ENCODE measurements at regions not wholly inside any gene's neighbourhood (a gene's known extent, or its start where the extent isn't known, plus 50 kb on each side); places are given as distances from the start of the nearest gene placed in this dataset.
"Not testable (repeated sequence)": the region's sequence is repeated elsewhere in the genome, so short reads cannot be mapped to it uniquely, and the experiment has no call there.

DNA sequence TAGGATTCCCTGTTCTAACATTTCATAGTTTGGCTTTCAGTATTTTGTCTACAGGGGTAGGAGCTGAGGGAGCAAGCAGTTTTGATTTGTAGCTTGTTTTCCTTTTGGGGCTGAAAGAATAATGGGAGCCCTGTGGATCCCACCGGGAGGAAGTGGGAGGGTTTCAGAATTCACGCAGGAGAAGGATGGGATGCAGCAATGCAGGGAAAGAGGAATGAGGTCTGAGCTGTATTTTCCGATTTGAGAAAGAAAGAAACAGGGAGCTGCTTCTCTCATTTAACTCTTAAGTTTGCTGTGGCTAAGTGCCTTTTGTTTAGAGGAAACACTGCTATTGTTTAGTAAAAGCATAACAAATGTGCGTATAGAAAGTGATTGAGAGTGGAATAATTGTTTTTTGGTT lies 141.0 kb downstream of the ADCYAP1 start:
- DNase-seq (ENCODE audit: low spot score), result no peak

DNA sequence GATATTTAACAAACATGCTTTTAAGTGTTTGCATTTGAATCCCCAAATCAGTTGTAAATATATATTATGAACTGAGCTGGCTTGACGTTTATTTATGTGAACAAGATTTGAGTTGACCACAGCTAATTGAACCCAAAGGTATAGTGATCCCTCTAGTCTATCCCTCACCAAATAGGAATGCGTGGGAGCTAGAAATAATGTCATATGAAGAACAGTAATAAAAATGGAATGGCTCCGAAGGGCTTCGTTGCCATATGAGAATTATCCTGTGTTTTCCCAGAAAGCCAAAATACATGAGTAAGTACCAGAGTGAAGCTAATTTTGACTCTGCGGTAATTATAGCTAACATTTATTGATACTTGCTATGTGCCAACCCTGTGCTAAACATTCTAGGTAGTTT lies 142.7 kb downstream of the ADCYAP1 start:
- no peak for DNase-seq (ENCODE audit: low spot score)

DNA sequence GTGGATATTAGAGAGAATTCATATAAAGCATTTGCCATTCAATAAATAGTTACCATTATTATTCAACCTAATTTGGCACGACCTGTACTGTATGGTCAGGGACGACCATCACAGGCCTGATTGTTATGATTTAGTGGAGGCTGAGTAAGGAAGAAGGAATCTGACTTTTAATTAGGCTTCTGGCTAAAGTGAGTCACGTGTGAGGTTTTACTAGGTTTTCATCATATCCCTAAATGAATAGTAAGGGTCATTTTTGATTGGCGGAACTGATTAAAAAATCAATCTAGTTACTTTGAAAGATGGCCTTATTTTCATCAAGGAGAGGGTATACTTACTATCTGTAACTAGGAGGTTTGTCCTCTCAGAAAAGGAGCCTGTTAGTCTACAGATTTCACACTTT lies 143.4 kb downstream of the ADCYAP1 start:
- DNase-seq (ENCODE audit: low spot score), result no peak

- DNase-seq (ENCODE audit: low spot score), result no peak
Measured at GRCh38 chr18:1049173-1049572, 144.5 kb downstream of the ADCYAP1 start.

- DNase-seq (ENCODE audit: low spot score), result no peak
Measured at GRCh38 chr18:1050012-1050657, 145.5 kb downstream of the ADCYAP1 start.

DNA sequence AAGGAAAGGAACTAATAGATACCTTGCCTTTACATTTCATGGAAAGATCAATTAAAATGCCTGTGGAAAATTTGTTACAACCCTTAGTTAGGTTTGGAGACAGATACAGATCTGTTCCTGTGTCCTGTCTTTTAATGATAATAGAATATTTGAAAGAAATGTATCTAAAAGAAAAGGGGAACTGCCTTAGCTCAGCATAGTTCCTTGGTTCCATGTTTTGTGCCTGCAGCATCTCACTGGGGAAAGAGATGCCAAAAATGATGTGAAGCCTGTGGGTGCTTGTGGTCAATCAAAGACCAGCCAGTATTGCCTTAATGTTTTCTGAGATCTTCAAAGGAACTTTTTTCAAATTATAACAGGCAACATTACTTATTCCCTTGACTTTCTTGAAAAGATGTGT lies 147.6 kb downstream of the ADCYAP1 start:
- DNase-seq (ENCODE audit: low spot score), result no peak

- no peak for DNase-seq (ENCODE audit: low spot score)
Measured at GRCh38 chr18:1053331-1054315, 149.0 kb downstream of the ADCYAP1 start.

DNA sequence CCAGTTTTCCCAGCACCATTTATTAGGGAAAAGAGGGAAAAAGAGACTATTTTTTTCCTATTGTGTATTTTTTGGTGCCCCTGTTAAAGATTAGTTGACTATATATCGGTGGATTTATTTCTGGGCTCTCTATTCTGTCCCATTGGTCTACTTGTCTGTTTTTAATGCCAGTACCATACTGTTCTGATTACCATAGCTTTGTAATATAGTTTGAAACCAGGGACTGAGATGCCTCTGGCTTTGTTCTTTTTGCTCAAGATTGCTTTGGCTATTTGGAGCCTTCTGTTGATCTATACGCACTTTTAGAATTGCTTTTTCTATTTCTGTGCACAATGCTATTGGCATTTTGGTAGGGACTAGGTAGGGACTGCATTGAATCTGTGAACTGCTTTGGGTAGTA lies 151.7 kb downstream of the ADCYAP1 start:
- DNase-seq (ENCODE audit: low spot score), result no peak

- no peak for DNase-seq (ENCODE audit: low spot score)
Measured at GRCh38 chr18:1057367-1057766, 152.7 kb downstream of the ADCYAP1 start.

- DNase-seq (ENCODE audit: low spot score), result no peak
Measured at GRCh38 chr18:1062588-1062987, 157.9 kb downstream of the ADCYAP1 start.

DNA sequence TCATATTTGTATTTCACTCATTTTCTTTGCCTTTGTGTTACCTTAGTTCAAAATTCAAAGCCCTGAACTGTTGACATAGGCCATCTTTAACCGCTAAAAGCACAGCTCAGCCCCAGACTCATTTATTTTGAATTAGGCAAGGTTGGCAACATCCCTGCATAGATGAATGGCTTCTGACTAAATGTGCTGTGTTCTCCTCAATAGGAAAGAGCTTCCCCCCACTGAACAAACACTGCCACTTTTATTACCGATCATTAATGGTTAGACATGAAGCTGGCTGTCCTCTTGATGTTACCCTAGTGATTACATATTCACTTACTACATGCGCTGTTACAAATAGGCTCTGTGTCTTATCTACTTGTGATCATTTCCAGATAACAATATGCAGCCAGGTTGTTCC lies 170.7 kb downstream of the ADCYAP1 start:
- no peak for DNase-seq (ENCODE audit: low spot score)

GRCh38 chr18:1075876-1076275 lies 171.2 kb downstream of the ADCYAP1 start:
- DNase-seq (ENCODE audit: low spot score), result no peak

- no peak for DNase-seq (ENCODE audit: low spot score)
Measured at GRCh38 chr18:1078301-1078700, 173.6 kb downstream of the ADCYAP1 start.

GRCh38 chr18:1083675-1084074 lies 179.0 kb downstream of the ADCYAP1 start:
- DNase-seq (ENCODE audit: low spot score), result not testable (repeated sequence)

GRCh38 chr18:1090758-1091157 lies 186.1 kb downstream of the ADCYAP1 start:
- no peak for DNase-seq (ENCODE audit: low spot score)

DNA sequence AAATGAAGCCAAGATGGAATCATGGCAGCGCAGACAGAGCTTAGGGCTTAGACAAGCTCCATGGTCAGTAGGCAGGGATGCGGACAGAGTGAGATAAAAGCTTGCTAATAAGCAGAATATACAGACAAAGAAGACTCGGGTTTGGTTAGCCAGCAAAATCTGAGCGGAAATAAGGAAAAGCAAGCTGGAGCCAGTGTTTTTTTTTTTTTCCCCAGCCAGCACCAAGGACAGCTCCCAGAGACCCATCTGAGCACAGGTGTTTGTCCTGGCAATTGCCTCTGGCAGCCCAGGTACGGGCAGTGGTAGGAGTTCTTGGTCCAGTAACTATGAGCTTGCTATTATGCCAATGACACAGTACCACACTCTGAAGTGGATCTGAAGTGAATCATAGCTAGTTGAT lies 187.6 kb downstream of the ADCYAP1 start:
- no peak for DNase-seq (ENCODE audit: low spot score)

DNA sequence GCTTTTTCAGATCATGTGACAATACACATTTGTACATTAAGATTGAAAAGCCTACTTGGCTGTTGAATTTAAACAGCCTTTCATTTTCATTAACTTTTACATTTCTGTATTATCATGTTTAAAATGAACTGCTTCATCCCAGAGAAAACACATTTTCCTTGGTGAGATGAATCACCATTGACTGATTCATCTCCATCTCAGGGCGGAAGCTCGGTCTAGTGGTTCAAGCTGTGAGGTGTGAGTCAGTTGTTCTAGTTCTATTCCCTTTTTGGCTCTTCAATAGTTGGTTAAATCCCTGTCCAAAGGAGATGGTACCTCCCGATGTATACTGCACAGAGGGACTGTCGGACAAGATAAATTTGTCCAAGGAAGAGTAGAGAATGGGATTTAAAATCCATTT lies 189.7 kb downstream of the ADCYAP1 start:
- no peak for DNase-seq (ENCODE audit: low spot score)

DNA sequence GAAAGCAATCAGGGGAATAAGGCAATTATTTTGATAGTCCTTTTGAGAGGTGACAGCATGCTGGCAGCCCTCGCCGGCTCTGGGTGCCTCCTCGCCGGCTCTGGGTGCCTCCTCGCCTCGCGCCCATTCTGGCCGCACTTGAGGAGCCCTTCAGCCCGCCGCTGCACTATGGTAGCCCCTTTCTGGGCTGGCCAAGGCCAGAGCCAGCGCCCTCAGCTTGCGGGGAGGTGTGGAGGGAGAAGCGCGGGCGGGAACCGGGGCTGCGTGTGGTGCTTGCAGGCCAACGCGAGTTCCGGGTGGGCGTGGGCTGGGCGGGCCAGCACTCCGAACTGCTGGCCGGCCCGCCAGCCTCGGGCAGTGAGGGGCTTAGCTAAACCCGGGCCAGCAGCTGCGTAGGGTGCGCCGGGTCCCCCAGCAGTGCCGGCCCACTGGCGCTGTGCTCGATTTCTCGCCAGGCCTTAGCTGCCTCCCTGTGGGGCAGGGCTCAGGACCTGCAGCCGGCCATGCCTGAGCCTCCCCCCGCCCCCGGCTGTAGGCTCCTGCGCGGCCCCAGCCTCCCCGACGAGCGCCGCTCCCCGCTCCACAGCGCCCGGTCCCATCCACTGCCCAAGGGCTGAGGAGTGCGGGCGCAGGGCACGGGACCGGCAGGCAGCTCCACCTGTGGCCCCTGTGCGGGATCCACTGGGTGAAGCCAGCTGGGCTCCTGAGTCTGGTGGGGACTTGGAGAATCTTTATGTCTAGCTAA lies 193.5 kb downstream of the ADCYAP1 start:
- not testable (repeated sequence) for DNase-seq (ENCODE audit: low spot score)

- no peak for DNase-seq (ENCODE audit: low spot score)
Measured at GRCh38 chr18:1102848-1103247, 198.2 kb downstream of the ADCYAP1 start.

- no peak for DNase-seq (ENCODE audit: low spot score)
Measured at GRCh38 chr18:1103537-1103936, 198.9 kb downstream of the ADCYAP1 start.

DNA sequence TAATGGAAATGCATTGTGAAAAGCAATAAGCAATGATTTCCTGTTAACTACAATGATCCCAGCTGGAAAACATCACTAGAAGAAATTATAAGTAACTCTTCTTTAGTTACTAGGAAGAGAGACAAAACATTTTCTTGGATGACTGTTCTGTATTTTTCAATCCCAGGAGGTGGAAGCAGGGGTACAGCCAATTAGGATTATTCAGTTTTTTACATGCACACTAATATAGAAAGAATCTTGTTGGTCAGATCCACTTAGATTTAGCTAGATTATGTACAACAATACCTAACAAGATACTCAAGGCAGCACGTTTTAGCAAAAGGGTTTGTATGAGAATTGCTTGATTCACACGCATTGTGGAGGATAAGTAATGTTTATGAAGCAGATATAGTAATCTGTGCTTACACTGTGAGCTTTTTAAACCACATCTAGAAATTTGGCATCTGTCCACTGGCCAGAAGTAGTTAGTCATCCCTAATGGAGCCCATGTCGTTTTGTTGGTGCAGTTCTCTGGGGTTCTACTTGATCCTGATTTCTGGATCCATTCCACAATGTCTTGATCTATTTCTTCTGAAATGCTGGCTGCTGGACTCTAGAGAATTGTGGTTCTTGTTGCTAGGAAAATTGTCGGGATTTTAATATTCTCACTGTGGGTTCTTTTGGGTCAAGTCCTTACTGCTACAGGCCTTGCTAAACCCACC lies 199.7 kb downstream of the ADCYAP1 start:
- DNase-seq (ENCODE audit: low spot score), result no peak

GRCh38 chr18:1124495-1124894 lies 219.8 kb downstream of the ADCYAP1 start:
- DNase-seq (ENCODE audit: low spot score), result no peak

All from activated CD4-positive, alpha-beta T cell treated with anti-CD3 and anti-CD28 coated beads, Interleukin-2, Interleukin-4, amounts not matched to agents 100 ng/mL and 50 ng/mL, durations not matched to agents 16 hours and 8 hours (primary cell).